Stimulated activated CD4-positive, alpha-beta T cell treated with anti-CD3 and anti-CD28 coated beads, TNF-alpha, amount 100 ng/mL, for 1 hour (primary cell): ENCODE measurements at regions not wholly inside any gene's neighbourhood (a gene's known extent, or its start where the extent isn't known, plus 50 kb on each side); places are given as distances from the start of the nearest gene placed in this dataset.

Experiments used
- DNase-seq, 3 donors: peaks; one replicate each; pipeline ENCODE4 v3.0.0-alpha.2; 2020; ENCODE audit warnings: low read depth in 3 of 3, low spot score in 1 of 3

- no peak for DNase-seq
These were observed 122.5 kb downstream of the PHLDA1 start for GRCh38 chr12:75908961-75909605.

GRCh38 chr12:75905922-75906321, 125.7 kb downstream of the PHLDA1 start:
- DNase-seq, result no peak

- DNase-seq, result no peak
These were observed 130.8 kb downstream of the PHLDA1 start for GRCh38 chr12:75900781-75901254.

- no peak for DNase-seq
These were observed 131.3 kb downstream of the PHLDA1 start for GRCh38 chr12:75900226-75900625.

- no peak for DNase-seq
These were observed 136.4 kb downstream of the PHLDA1 start for GRCh38 chr12:75894965-75895754.

- DNase-seq, result no peak
These were observed 137.8 kb downstream of the PHLDA1 start for GRCh38 chr12:75893765-75894164.

GRCh38 chr12:75892731-75893408, 138.7 kb downstream of the PHLDA1 start:
- DNase-seq, result no peak

GRCh38 chr12:75891072-75891471, 140.5 kb downstream of the PHLDA1 start:
- DNase-seq, result no peak

GRCh38 chr12:75890660-75891059, 140.9 kb downstream of the PHLDA1 start:
- DNase-seq, result no peak

- no peak for DNase-seq
These were observed 141.4 kb downstream of the PHLDA1 start for GRCh38 chr12:75890141-75890540.

GRCh38 chr12:75888874-75889613, 142.5 kb downstream of the PHLDA1 start:
- DNase-seq, result no peak

GRCh38 chr12:75888399-75888798, 143.2 kb downstream of the PHLDA1 start:
- no peak for DNase-seq

GRCh38 chr12:75887979-75888378, 143.6 kb downstream of the PHLDA1 start:
- no peak for DNase-seq

- no peak for DNase-seq
These were observed 147.1 kb downstream of the PHLDA1 start for GRCh38 chr12:75884465-75884985.

GRCh38 chr12:75883241-75883640, 148.3 kb downstream of the PHLDA1 start:
- DNase-seq, result no peak

- DNase-seq, result no peak
These were observed 149.2 kb downstream of the PHLDA1 start for GRCh38 chr12:75882421-75882820.

- no peak for DNase-seq
These were observed 149.7 kb downstream of the PHLDA1 start for GRCh38 chr12:75881920-75882319.

GRCh38 chr12:75877763-75878621, 153.6 kb downstream of the PHLDA1 start:
- no peak for DNase-seq

- DNase-seq, result no peak
These were observed 154.5 kb downstream of the PHLDA1 start for GRCh38 chr12:75876832-75877762.
